CD4-positive, alpha-beta memory T cell (primary cell): ENCODE measurements at regions not wholly inside any gene's neighbourhood (a gene's known extent, or its start where the extent isn't known, plus 50 kb on each side); places are given as distances from the start of the nearest gene placed in this dataset.
A peak's percentile ranks its signal among the peaks of the same experiment; 100 is the strongest.
"Not testable (repeated sequence)": the region's sequence is repeated elsewhere in the genome, so short reads cannot be mapped to it uniquely, and the experiment has no call there.

Experiments
- CTCF ChIA-PET: fragments of 350-600 bp; sonication (Branson Sonifier 250); formaldehyde crosslinking; loops from one replicate; lab custom pipeline; 2021; ENCODE audit warnings: inconsistent platforms; ENCODE audit not compliant: partially characterized antibody; lab: Charles Lee
- POLR2A ChIA-PET: fragments of 350-600 bp; sonication (Branson Sonifier 250); formaldehyde crosslinking; loops from one replicate; lab custom pipeline; 2021; ENCODE audit not compliant: partially characterized antibody; lab: Charles Lee
- DNase-seq, 5 donors: peaks; one replicate each; pipeline versions ENCODE4 v3.0.0 to v3.0.0-alpha.2; 2020 to 2022; ENCODE audit warnings: mixed read lengths in 1 of 5
- H3K27ac ChIP-seq: one replicate; pipeline ENCODE4 v1.7.0; 2013; ENCODE audit warnings: low read depth, low read length
- H3K27me3 ChIP-seq: 2 replicates; pipeline ENCODE4 v1.7.0; 2013; ENCODE audit warnings: mild to moderate bottlenecking, low read length, moderate library complexity; ENCODE audit not compliant: insufficient read depth
- H3K36me3 ChIP-seq: 2 replicates; pipeline ENCODE4 v1.7.0; 2013; ENCODE audit warnings: mild to moderate bottlenecking, low read length, moderate library complexity; ENCODE audit not compliant: insufficient read depth
- H3K4me1 ChIP-seq: 2 replicates; pipeline ENCODE4 v1.7.0; 2013; ENCODE audit warnings: mild to moderate bottlenecking, low read length, moderate library complexity; ENCODE audit not compliant: insufficient read depth
- H3K4me3 ChIP-seq, 2 donors: one replicate each; pipeline ENCODE4 v1.7.0; 2013; ENCODE audit warnings: low read length in 2 of 2, mild to moderate bottlenecking in 1 of 2
- H3K9me3 ChIP-seq, 2 donors: one replicate each; pipeline ENCODE4 v1.7.0; 2013; ENCODE audit warnings: low read length in 2 of 2, control low read depth in 1 of 2; ENCODE audit not compliant: control insufficient read depth in 1 of 2
- H3K27ac Mint-ChIP-seq, 7 donors: one replicate each; pipeline ENCODE4 v1.8.0; 2020 to 2021; ENCODE audit warnings: mixed read lengths in 7 of 7, mild to moderate bottlenecking in 6 of 7, inconsistent platforms in 3 of 7, moderate library complexity in 3 of 7
- H3K27me3 Mint-ChIP-seq, 2 donors: one replicate each; pipeline ENCODE4 v1.8.0; 2020 to 2021; ENCODE audit warnings: mixed read lengths in 2 of 2
- H3K36me3 Mint-ChIP-seq, 2 donors: one replicate each; pipeline ENCODE4 v1.8.0; 2020 to 2021; ENCODE audit warnings: mixed read lengths in 2 of 2, inconsistent platforms in 1 of 2, mild to moderate bottlenecking in 1 of 2
- H3K4me1 Mint-ChIP-seq, 4 donors: one replicate each; pipeline ENCODE4 v1.8.0; 2020 to 2021; ENCODE audit warnings: mixed read lengths in 4 of 4, mild to moderate bottlenecking in 1 of 4
- H3K4me3 Mint-ChIP-seq, 8 donors: one replicate each; pipeline ENCODE4 v1.8.0; 2020 to 2021; ENCODE audit warnings: mixed read lengths in 8 of 8, mild to moderate bottlenecking in 7 of 8, moderate library complexity in 6 of 8, inconsistent platforms in 3 of 8
- H3K9me3 Mint-ChIP-seq, 8 donors: one replicate each; pipeline ENCODE4 v1.8.0; 2020 to 2021; ENCODE audit warnings: mixed read lengths in 8 of 8, mild to moderate bottlenecking in 5 of 8, inconsistent platforms in 3 of 8, moderate library complexity in 1 of 8
- intact Hi-C: fragments of 100-400 bp; cut with micrococcal nuclease; formaldehyde crosslinking; loops from one replicate; pipeline ENCODE4 v1.15.1; 2023

DNA sequence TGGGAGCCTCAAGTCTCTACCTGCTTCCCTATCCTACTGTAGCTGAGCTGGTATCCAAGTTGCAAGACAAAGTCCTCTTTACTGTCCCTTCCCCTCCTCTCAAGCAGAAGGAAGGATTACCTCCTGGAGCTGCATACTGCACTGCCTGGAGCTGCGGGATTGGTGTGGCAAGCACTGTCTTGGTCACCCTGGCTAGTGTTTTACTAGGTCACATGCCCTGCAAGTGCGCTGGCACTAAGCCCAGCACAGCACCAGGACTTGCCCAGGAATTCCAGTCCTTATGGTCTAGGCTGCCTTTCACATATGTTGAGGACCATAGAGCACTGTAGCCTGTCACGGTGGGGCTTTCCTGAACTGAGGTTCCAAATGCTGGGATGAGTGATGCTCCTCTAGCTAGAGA is 227.3 kb upstream of the ZC4H2 start:
- H3K4me1 Mint-ChIP-seq: no peaks in the 10 kb centered on the region
- H3K9me3 Mint-ChIP-seq: peaks cover 0 to 47% (median 28%) of the 10 kb centered on the region in 8 donors
- Histone ChIP-seq H3K27me3 (no peaks in the 10 kb centered on the region), H3K9me3 (no peaks in the 10 kb centered on the region), H3K27ac (no peak overlapping the region), H3K4me3 (no peak overlapping the region), H3K36me3 (no peaks in the 10 kb centered on the region), H3K4me1 (no peaks in the 10 kb centered on the region)
- ChIA-PET CTCF (no interaction called here), POLR2A (no interaction called here)
- no peaks in the 10 kb centered on the region for H3K27me3 Mint-ChIP-seq
- DNase-seq: no peak
- intact Hi-C loops: no loop called here
- H3K27ac Mint-ChIP-seq: no peak overlapping the region
- no peak overlapping the region for H3K4me3 Mint-ChIP-seq
- peaks cover 8 to 11% of the 10 kb centered on the region in 2 donors for H3K36me3 Mint-ChIP-seq

DNA sequence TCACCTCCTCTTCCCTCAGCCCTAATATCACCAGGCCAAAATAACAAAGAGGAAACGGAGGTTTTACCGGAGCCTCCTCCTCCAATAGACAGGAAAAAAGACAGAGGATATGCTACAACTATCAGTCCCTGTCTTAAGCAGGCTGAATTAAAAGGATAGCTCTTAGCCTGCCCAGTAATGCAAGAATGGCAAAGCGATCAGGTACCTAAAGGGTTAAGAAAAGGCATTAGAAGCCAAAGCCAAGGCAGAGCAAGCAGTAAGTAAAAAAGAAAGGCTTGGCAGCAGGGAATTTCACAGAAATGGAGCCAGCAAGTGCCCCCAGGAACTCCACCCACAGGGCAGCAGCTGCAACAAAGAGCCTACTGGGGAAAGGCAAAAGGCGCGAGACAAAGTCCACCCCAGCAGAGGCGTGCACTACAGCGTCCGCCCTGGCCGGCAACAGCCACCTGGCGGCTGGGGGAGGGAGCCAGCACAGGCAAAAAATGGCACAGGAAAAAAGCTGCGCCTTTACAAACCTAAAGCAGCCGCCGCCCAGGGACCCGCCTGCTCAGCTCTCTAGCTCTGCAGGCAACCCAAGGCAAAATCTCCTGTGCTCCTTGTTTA is 220.6 kb upstream of the ZC4H2 start:
- intact Hi-C loops: no loop called here
- H3K4me1 Mint-ChIP-seq: peaks cover 0 to 6% (median 1%) of the 10 kb centered on the region in 4 donors
- H3K4me1 ChIP-seq: no peaks in the 10 kb centered on the region
- no peaks in the 10 kb centered on the region for H3K27me3 Mint-ChIP-seq
- peaks cover 0 to 53% (median 29%) of the 10 kb centered on the region in 8 donors for H3K9me3 Mint-ChIP-seq
- CTCF ChIA-PET: no interaction called here
- no peak overlapping the region for H3K4me3 ChIP-seq
- H3K27me3 ChIP-seq: no peaks in the 10 kb centered on the region
- no peak for DNase-seq
- H3K4me3 Mint-ChIP-seq: peak overlapping the region in 1 of 8 donors; percentile 8
- no peak overlapping the region for H3K27ac ChIP-seq
- no peak overlapping the region for H3K27ac Mint-ChIP-seq
- POLR2A ChIA-PET: no interaction called here
- H3K9me3 ChIP-seq: no peaks in the 10 kb centered on the region
- peaks cover 3 to 4% of the 10 kb centered on the region in 2 donors for H3K36me3 Mint-ChIP-seq
- no peaks in the 10 kb centered on the region for H3K36me3 ChIP-seq

DNA sequence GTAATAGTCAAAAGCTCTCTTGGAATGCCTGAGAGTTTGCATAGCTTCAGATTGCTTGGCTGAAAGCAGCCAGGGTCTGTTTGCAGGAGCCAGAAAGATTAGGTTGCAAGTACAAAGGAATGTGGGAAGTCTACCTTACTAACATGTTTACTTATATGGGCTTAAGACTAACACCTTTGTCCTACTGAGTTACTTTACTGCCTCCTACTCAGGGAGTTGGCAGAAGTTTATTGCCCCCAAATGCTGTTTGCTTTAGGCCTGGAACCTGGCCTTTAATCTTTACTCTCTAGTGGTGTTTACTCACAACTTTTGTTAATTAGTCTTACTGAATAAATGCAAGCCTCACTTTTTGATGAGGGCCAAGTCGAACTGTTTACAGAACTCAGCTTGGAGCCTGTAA is 219.4 kb upstream of the ZC4H2 start:
- no peaks in the 10 kb centered on the region for H3K27me3 Mint-ChIP-seq
- H3K9me3 ChIP-seq: no peaks in the 10 kb centered on the region
- H3K4me3 ChIP-seq: no peak overlapping the region
- H3K36me3 ChIP-seq: no peaks in the 10 kb centered on the region
- H3K4me1 ChIP-seq: no peaks in the 10 kb centered on the region
- peaks cover 0 to 6% (median 1%) of the 10 kb centered on the region in 4 donors for H3K4me1 Mint-ChIP-seq
- DNase-seq: no peak
- H3K27ac Mint-ChIP-seq: no peak overlapping the region
- H3K27me3 ChIP-seq: no peaks in the 10 kb centered on the region
- peaks cover 0 to 45% (median 23%) of the 10 kb centered on the region in 8 donors for H3K9me3 Mint-ChIP-seq
- H3K36me3 Mint-ChIP-seq: peaks cover 0 to 2% of the 10 kb centered on the region in 2 donors
- ChIA-PET CTCF (no interaction called here), POLR2A (no interaction called here)
- H3K27ac ChIP-seq: no peak overlapping the region
- no peak overlapping the region for H3K4me3 Mint-ChIP-seq
- intact Hi-C loops: no loop called here

DNA sequence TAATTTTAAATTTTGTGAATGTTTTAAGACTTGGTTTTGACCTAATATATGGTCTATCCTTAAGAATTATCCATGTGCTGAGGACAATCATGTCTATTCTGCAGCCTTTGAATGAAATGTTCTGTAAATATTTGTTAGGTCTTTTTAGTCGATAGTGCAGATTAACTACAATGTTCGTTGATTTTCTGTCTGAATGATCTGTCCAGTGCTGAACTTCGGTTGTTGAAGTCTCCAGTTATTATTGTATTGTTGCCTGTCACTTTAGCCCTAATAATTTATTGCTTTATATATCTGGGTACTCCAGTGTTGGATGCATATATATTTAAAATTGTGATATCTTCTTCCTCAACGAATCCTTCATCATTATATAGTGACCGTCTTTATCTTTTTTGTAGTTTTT is 218.3 kb upstream of the ZC4H2 start:
- peaks cover 0 to 2% of the 10 kb centered on the region in 2 donors for H3K36me3 Mint-ChIP-seq
- Histone ChIP-seq H3K27me3 (no peaks in the 10 kb centered on the region), H3K4me3 (no peak overlapping the region), H3K4me1 (no peaks in the 10 kb centered on the region), H3K36me3 (no peaks in the 10 kb centered on the region), H3K9me3 (no peaks in the 10 kb centered on the region), H3K27ac (no peak overlapping the region)
- no peaks in the 10 kb centered on the region for H3K27me3 Mint-ChIP-seq
- intact Hi-C loops: no loop called here
- no peak overlapping the region for H3K4me3 Mint-ChIP-seq
- H3K27ac Mint-ChIP-seq: no peak overlapping the region
- H3K4me1 Mint-ChIP-seq: peaks cover 0 to 6% (median 1%) of the 10 kb centered on the region in 4 donors
- H3K9me3 Mint-ChIP-seq: peaks cover 0 to 41% (median 21%) of the 10 kb centered on the region in 8 donors
- ChIA-PET CTCF (no interaction called here), POLR2A (no interaction called here)
- DNase-seq: no peak

DNA sequence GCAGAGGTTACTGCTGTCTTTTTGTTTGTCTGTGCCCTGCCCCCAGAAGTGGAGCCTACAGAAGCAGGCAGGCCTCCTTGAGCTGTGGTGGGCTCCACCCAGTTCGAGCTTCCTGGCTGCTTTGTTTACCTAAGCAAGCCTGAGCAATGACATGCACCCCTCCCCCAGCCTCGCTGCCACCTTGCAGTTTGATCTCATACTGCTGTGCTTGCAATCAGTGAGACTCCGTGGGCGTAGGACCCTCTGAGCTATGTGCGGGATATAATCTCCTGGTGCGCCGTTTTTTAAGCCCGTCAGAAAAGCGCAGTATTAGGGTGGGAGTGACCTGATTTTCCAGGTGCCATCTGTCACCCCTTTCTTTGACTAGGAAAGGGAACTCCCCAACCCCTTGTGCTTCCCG is 187.1 kb upstream of the ZC4H2 start:
- H3K4me3 ChIP-seq, H3K27ac Mint-ChIP-seq, H3K4me3 Mint-ChIP-seq, POLR2A ChIA-PET, intact Hi-C loops, H3K27me3 ChIP-seq, H3K4me1 ChIP-seq, H3K27me3 Mint-ChIP-seq, CTCF ChIA-PET, H3K4me1 Mint-ChIP-seq, H3K27ac ChIP-seq, H3K36me3 ChIP-seq, H3K9me3 ChIP-seq, DNase-seq: not testable (repeated sequence)
- Mint-ChIP-seq H3K9me3 (peaks cover 0 to 83% (median 59%) of the 10 kb centered on the region in 8 donors), H3K36me3 (peaks cover 21 to 26% of the 10 kb centered on the region in 2 donors)

DNA sequence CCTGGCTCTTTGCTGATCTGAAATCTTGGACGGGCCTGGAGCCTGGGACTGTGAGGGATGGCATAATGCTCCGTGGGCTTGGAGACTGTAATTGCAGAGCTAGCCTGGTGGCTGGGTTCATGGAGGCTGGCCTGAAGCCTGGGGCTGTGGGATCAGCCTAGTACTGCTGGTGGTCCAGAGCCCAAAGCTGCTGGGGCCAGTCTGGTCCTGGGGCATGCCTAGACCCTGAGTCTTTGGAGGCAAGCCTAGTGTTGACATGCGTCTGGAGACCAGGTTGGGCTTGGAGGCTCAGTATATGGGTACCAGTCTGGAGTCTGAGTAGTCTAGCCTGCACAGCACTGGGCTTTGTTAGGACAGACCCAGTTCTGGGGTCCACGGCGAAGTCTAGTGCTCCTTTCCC is 172.0 kb upstream of the ZC4H2 start:
- POLR2A ChIA-PET: no interaction called here
- H3K9me3 ChIP-seq: no peaks in the 10 kb centered on the region
- CTCF ChIA-PET: no interaction called here
- no peaks in the 10 kb centered on the region for H3K27me3 ChIP-seq
- H3K27ac ChIP-seq: no peak overlapping the region
- no peak overlapping the region for H3K4me3 ChIP-seq
- Mint-ChIP-seq H3K27ac (peak overlapping the region in 1 of 7 donors; percentile 54), H3K36me3 (peaks cover 32 to 49% of the 10 kb centered on the region in 2 donors), H3K4me3 (no peak overlapping the region), H3K27me3 (no peaks in the 10 kb centered on the region), H3K9me3 (peaks cover 1 to 59% (median 42%) of the 10 kb centered on the region in 8 donors), H3K4me1 (no peaks in the 10 kb centered on the region)
- DNase-seq: no peak
- H3K36me3 ChIP-seq: no peaks in the 10 kb centered on the region
- no peaks in the 10 kb centered on the region for H3K4me1 ChIP-seq
- intact Hi-C loops: no loop called here

DNA sequence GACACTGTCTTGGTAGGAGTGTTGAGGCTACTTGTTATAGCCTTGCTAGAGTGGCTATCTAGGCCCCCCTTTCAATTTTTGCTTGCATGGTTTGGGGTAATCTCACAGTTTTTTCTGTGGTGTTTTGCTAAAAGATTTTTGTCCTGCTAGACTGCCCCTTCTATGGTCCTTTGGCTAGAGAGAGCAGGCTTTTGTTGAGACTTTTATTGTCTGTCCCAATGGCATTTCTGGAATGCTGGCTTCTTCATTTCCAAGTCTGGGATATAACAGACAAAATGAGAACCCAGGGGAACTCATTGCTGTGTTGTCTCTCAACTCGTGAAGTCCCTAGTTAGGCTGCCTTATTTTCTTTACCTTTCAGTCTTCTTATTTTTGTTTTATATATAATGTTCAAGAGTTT is 160.2 kb upstream of the ZC4H2 start:
- Mint-ChIP-seq H3K4me3 (no peak overlapping the region), H3K4me1 (no peaks in the 10 kb centered on the region), H3K36me3 (peaks cover 12 to 28% of the 10 kb centered on the region in 2 donors), H3K9me3 (peaks cover 0 to 79% (median 46%) of the 10 kb centered on the region in 8 donors), H3K27me3 (no peaks in the 10 kb centered on the region), H3K27ac (no peak overlapping the region)
- no peak overlapping the region for H3K27ac ChIP-seq
- ChIA-PET POLR2A (no interaction called here), CTCF (no interaction called here)
- no peaks in the 10 kb centered on the region for H3K27me3 ChIP-seq
- no peak overlapping the region for H3K4me3 ChIP-seq
- no peaks in the 10 kb centered on the region for H3K4me1 ChIP-seq
- no peaks in the 10 kb centered on the region for H3K36me3 ChIP-seq
- DNase-seq: no peak
- no peaks in the 10 kb centered on the region for H3K9me3 ChIP-seq
- intact Hi-C loops: no loop called here
